IMR-90 (cell line): ENCODE measurements at regions not wholly inside any gene's neighbourhood (a gene's known extent, or its start where the extent isn't known, plus 50 kb on each side); places are given as distances from the start of the nearest gene placed in this dataset.

Source experiments
- BHLHE40 ChIP-seq: fragments of 150-350 bp; IDR thresholded peaks from 2 replicates; pipeline ENCODE4 v1.6.1; 2016; ENCODE audit warnings: mild to moderate bottlenecking, low read depth, low read length
- CEBPB ChIP-seq: IDR thresholded peaks from 2 replicates; pipeline ENCODE4 v1.6.1; 2012; ENCODE audit warnings: low read depth, low read length, improper control_type of control experiment
- CHD1 ChIP-seq: IDR thresholded peaks from 2 replicates; pipeline ENCODE4 v1.6.1; 2012; ENCODE audit warnings: low read depth, low read length, improper control_type of control experiment
- NFE2L2 ChIP-seq: fragments of 150-350 bp; IDR thresholded peaks from 2 replicates; pipeline ENCODE4 v1.6.1; 2016; ENCODE audit warnings: low read depth, mild to moderate bottlenecking, low read length
- POLR2A ChIP-seq: IDR thresholded peaks from 2 replicates; pipeline ENCODE4 v1.6.1; 2012; ENCODE audit warnings: mild to moderate bottlenecking, low read depth, low read length
- RAD21 ChIP-seq: IDR thresholded peaks from 2 replicates; pipeline ENCODE4 v1.6.1; 2012; ENCODE audit warnings: low read length, improper control_type of control experiment
- TF ChIP-seq, protein P1 (sequence below): conservative IDR thresholded peaks from 2 replicates; pipeline ENCODE4 v1.5.1; 2012; ENCODE audit warnings: mild to moderate bottlenecking, low read depth, low read length, improper control_type of control experiment
- TF ChIP-seq, protein P2 (sequence below): fragments of 150-350 bp; IDR thresholded peaks from 2 replicates; pipeline ENCODE4 v1.6.1; 2017; ENCODE audit warnings: mild to moderate bottlenecking, antibody characterized with exemption, low read length, low read depth

DNA sequence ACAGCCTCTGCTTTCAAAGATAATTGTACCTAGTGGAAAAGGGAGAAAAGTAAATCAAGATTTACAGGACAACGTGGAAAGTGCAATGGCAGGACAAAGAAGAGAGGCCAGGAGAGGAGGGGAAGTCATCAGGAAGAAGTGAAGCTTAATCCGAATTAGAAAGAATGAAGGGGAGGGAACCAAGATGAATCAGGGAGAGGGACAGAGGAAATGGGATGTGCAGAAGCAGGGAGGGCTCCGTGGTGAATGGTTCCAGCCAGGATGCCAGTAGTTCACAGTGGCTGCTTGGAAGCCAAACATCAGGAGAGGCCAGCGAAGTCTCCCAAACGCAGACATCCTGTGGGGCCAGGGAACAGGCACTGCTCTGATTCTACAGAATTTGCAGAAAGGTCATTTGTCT, 144.4 kb downstream of the LIG4 start:
- TF ChIP-seq, protein P1, sequence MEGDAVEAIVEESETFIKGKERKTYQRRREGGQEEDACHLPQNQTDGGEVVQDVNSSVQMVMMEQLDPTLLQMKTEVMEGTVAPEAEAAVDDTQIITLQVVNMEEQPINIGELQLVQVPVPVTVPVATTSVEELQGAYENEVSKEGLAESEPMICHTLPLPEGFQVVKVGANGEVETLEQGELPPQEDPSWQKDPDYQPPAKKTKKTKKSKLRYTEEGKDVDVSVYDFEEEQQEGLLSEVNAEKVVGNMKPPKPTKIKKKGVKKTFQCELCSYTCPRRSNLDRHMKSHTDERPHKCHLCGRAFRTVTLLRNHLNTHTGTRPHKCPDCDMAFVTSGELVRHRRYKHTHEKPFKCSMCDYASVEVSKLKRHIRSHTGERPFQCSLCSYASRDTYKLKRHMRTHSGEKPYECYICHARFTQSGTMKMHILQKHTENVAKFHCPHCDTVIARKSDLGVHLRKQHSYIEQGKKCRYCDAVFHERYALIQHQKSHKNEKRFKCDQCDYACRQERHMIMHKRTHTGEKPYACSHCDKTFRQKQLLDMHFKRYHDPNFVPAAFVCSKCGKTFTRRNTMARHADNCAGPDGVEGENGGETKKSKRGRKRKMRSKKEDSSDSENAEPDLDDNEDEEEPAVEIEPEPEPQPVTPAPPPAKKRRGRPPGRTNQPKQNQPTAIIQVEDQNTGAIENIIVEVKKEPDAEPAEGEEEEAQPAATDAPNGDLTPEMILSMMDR = no peak
- TF ChIP-seq CHD1 = no peak
- TF ChIP-seq BHLHE40 = no peak
- TF ChIP-seq POLR2A = no peak
- TF ChIP-seq RAD21 = no peak
- TF ChIP-seq, protein P2, sequence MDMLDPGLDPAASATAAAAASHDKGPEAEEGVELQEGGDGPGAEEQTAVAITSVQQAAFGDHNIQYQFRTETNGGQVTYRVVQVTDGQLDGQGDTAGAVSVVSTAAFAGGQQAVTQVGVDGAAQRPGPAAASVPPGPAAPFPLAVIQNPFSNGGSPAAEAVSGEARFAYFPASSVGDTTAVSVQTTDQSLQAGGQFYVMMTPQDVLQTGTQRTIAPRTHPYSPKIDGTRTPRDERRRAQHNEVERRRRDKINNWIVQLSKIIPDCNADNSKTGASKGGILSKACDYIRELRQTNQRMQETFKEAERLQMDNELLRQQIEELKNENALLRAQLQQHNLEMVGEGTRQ = no peak
- no peak for TF ChIP-seq CEBPB
- no peak for TF ChIP-seq NFE2L2
